GM12878 (cell line): ENCODE measurements at regions not wholly inside any gene's neighbourhood (a gene's known extent, or its start where the extent isn't known, plus 50 kb on each side); places are given as distances from the start of the nearest gene placed in this dataset.

Experiments
- ATAC-seq: fragments of 200-7000 bp; cut with Tn5 transposase; 3 replicates; pipeline ENCODE4 v1.9.1; 2020; ENCODE audit warnings: mild to moderate bottlenecking, moderate library complexity
- BruUV-seq: library from RNA; stranded (reverse); fragments of 400-500 nt; replicated peaks from 2 replicates; lab custom pipeline; 2021; lab: Mats Ljungman, UMichigan
- CTCF ChIA-PET: fragments of 300-600 bp; sonication (Branson Sonifier 250); formaldehyde crosslinking; extraction: SDS; loops from one replicate; lab custom pipeline; 2021; ENCODE audit warnings: inconsistent platforms; lab: Yijun Ruan, JAX
- POLR2A ChIA-PET: fragments of 350-600 bp; formaldehyde crosslinking; extraction: SDS; loops from one replicate; lab custom pipeline; 2021; ENCODE audit warnings: inconsistent platforms; lab: Charles Lee
- RAD21 ChIA-PET: fragments of 300-600 bp; sonication (Branson Sonifier 250); formaldehyde crosslinking; loops from one replicate; lab custom pipeline; 2023; ENCODE audit warnings: antibody characterized with exemption; ENCODE audit not compliant: unreplicated experiment; lab: Charles Lee
- SMC1A ChIA-PET: fragments of 300-600 bp; sonication (Branson Sonifier 250); formaldehyde crosslinking; loops from one replicate; lab custom pipeline; 2023; ENCODE audit not compliant: unreplicated experiment, uncharacterized antibody; lab: Charles Lee
- DNase-seq: peaks from one replicate; pipeline ENCODE4 v3.0.0-alpha.2; 2011; ENCODE audit warnings: low read depth, low spot score
- FAIRE-seq: peaks from 3 replicates; lab custom pipeline; 2011; peaks lifted over from hg19 to GRCh38; lab: Jason Lieb, UNC
- H2AFZ ChIP-seq: 2 replicates; pipeline ENCODE4 v1.6.0; 2011; ENCODE audit warnings: low read depth, low read length, control low read depth; ENCODE audit not compliant: control insufficient read depth
- H3K27ac ChIP-seq: 2 replicates; pipeline ENCODE4 v1.5.1; 2011; ENCODE audit warnings: control low read depth; ENCODE audit not compliant: control insufficient read depth, insufficient read depth
- H3K27me3 ChIP-seq, 2 experiments: replicated peaks in 1 of 2; 2 replicates each; pipeline versions ENCODE4 v1.6.0 to v1.6.1; 2011; ENCODE audit warnings: low read length in 1 of 2; ENCODE audit not compliant: control insufficient read depth in 2 of 2, insufficient read depth in 2 of 2
- H3K36me3 ChIP-seq, 2 experiments: 2 replicates each; pipeline ENCODE4 v1.5.1; 2011; ENCODE audit warnings: low read length in 1 of 2; ENCODE audit not compliant: control insufficient read depth in 2 of 2, insufficient read depth in 2 of 2
- H3K4me1 ChIP-seq: 2 replicates; pipeline ENCODE4 v1.6.1; 2011; ENCODE audit warnings: mild to moderate bottlenecking, low read length, moderate library complexity, mixed read lengths; ENCODE audit not compliant: control insufficient read depth, insufficient read depth
- H3K4me2 ChIP-seq: 2 replicates; pipeline ENCODE4 v1.6.0; 2011; ENCODE audit warnings: control low read depth; ENCODE audit not compliant: control insufficient read depth, insufficient read depth
- H3K4me3 ChIP-seq: fragments of 200-600 bp; sonication (generic); 2 replicates; pipeline ENCODE4 v1.5.1; 2016
- H3K79me2 ChIP-seq: 2 replicates; pipeline ENCODE4 v1.6.0; 2011; ENCODE audit warnings: low read length; ENCODE audit not compliant: control insufficient read depth, insufficient read depth
- H3K9ac ChIP-seq: 2 replicates; pipeline ENCODE4 v1.8.0; 2011; ENCODE audit warnings: low read length, control low read depth, mixed read lengths; ENCODE audit not compliant: control insufficient read depth, insufficient read depth
- H3K9me3 ChIP-seq: replicated peaks from 3 replicates; pipeline ENCODE4 v1.5.1; 2011; ENCODE audit warnings: mild to moderate bottlenecking, low read length; ENCODE audit not compliant: control insufficient read depth, insufficient read depth
- H4K20me1 ChIP-seq: 2 replicates; pipeline ENCODE4 v1.6.0; 2011; ENCODE audit not compliant: control insufficient read depth, insufficient read depth
- BMI1 ChIP-seq: fragments of 450-650 bp; IDR thresholded peaks from 2 replicates; pipeline ENCODE4 v1.6.1; 2016; ENCODE audit warnings: mild to moderate bottlenecking, moderate library complexity, borderline replicate concordance
- CHD1 ChIP-seq: IDR thresholded peaks from 2 replicates; pipeline ENCODE4 v1.6.1; 2012; ENCODE audit warnings: low read depth, low read length, improper control_type of control experiment
- EED ChIP-seq: sonication (generic); IDR thresholded peaks from 2 replicates; pipeline ENCODE4 v1.6.1; 2016; ENCODE audit warnings: antibody characterized with exemption, low read depth
- HDGF ChIP-seq: fragments of 450-650 bp; IDR thresholded peaks from 2 replicates; pipeline ENCODE4 v1.6.1; 2016; ENCODE audit warnings: antibody characterized with exemption
- IRF4 ChIP-seq: IDR thresholded peaks from 2 replicates; pipeline ENCODE4 v1.6.1; 2011; ENCODE audit warnings: low read depth, low read length
- MYC ChIP-seq: IDR thresholded peaks from 2 replicates; pipeline ENCODE4 v1.6.1; 2011; ENCODE audit warnings: mild to moderate bottlenecking, low read length, moderate library complexity, inconsistent platforms; ENCODE audit not compliant: insufficient read depth, insufficient replicate concordance, insufficient read length, severe bottlenecking
- RCOR1 ChIP-seq: conservative IDR thresholded peaks from 2 replicates; pipeline ENCODE4 v1.6.1; 2012; ENCODE audit warnings: low read depth, low read length, improper control_type of control experiment
- SIX5 ChIP-seq: IDR thresholded peaks from 2 replicates; pipeline ENCODE4 v1.6.1; 2011; ENCODE audit warnings: mild to moderate bottlenecking, low read depth, low read length, moderate library complexity; ENCODE audit not compliant: severe bottlenecking
- SREBF1 ChIP-seq: IDR thresholded peaks from 2 replicates; pipeline ENCODE4 v1.6.1; 2012; ENCODE audit warnings: mild to moderate bottlenecking, low read length
- YY1 ChIP-seq: IDR thresholded peaks from 2 replicates; pipeline ENCODE4 v1.6.1; 2011; ENCODE audit warnings: low read depth, mild to moderate bottlenecking, low read length
- ZNF217 ChIP-seq: fragments of 450-650 bp; IDR thresholded peaks from 2 replicates; pipeline ENCODE4 v1.6.1; 2017; ENCODE audit warnings: antibody characterized with exemption, mild to moderate bottlenecking
- WGBS: methylation state at CpG from one replicate; pipeline ENCODE4 v1.1.6; 2016; ENCODE audit warnings: low lambda C conversion rate; ENCODE audit not compliant: insufficient replicate concordance, insufficient coverage; ENCODE audit errors: missing lambda C conversion rate; 5-methylcytosine and 5-hydroxymethylcytosine counted together
- in situ Hi-C: fragments of 300-500 bp; cut with MboI; formaldehyde crosslinking; loops from 9 replicates; pipeline ENCODE4 v1.14.3; 2018; ENCODE audit warnings: mixed read lengths
- intact Hi-C: fragments of 100-400 bp; cut with micrococcal nuclease; formaldehyde crosslinking; loops from one replicate; pipeline ENCODE4 v1.14.2; 2022; ENCODE audit not compliant: unreplicated experiment
- TF ChIP-seq, protein P1 (sequence below): fragments of 150-350 bp; IDR thresholded peaks from 2 replicates; pipeline ENCODE4 v1.6.1; 2016; ENCODE audit warnings: low read depth, low read length
- TF ChIP-seq, protein P2 (sequence below): fragments of 450-650 bp; IDR thresholded peaks from 2 replicates; pipeline ENCODE4 v1.6.1; 2017; ENCODE audit warnings: antibody characterized with exemption, mild to moderate bottlenecking, moderate library complexity
- TF ChIP-seq, protein P3 (sequence below): IDR thresholded peaks from 2 replicates; pipeline ENCODE4 v1.6.1; 2012; ENCODE audit warnings: improper control_type of control experiment, low read depth, low read length; ENCODE audit not compliant: insufficient replicate concordance

DNA sequence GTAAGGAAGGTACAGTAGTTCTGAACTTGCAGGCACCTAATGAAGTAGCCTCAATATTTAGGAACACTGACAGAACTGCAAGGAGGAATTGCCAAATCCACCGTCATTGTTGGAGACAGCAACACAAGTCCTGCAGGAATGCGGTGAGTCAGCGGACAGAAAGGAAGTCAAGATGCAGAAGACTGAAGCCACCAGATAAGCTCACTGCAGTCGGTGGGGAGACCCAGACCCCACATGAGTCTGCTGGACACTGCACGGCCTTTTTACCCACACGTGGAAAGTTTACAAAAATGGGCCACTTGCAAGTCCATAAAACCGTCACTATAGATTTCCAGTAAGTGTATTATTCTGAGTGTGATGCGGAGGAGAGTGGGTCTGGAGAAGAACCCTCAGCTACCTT lies 1471.6 kb downstream of the TBC1D22A start:
- Histone ChIP-seq H3K9ac (no peak overlapping the region), H3K4me2 (no peak overlapping the region), H3K36me3 (no peaks in the 10 kb centered on the region), H3K27me3 (no peaks in the 10 kb centered on the region), H3K27ac (no peak overlapping the region), H3K79me2 (no peaks in the 10 kb centered on the region), H3K4me1 (no peaks in the 10 kb centered on the region), H4K20me1 (no peaks in the 10 kb centered on the region), H3K9me3 (no peaks in the 10 kb centered on the region; the same call in 2 of the 3 replicates), H2AFZ (no peak overlapping the region), H3K4me3 (no peak overlapping the region)
- no TSS peak for BruUV-seq
- FAIRE-seq (no peak), ATAC-seq (no peak), DNase-seq (no peak)
- SMC1A ChIA-PET, result no interaction called here
- RAD21 ChIA-PET, result no interaction called here
- POLR2A ChIA-PET, result no interaction called here
- intact Hi-C loops (no loop called here), in situ Hi-C loops (no loop called here)
- TF ChIP-seq CHD1 (no peak), YY1 (no peak), HDGF (no peak), IRF4 (no peak), SREBF1 (no peak), RCOR1 (no peak), BMI1 (no peak), SIX5 (no peak), EED (no peak), ZNF217 (no peak), MYC (no peak)
- TF ChIP-seq, protein P1, sequence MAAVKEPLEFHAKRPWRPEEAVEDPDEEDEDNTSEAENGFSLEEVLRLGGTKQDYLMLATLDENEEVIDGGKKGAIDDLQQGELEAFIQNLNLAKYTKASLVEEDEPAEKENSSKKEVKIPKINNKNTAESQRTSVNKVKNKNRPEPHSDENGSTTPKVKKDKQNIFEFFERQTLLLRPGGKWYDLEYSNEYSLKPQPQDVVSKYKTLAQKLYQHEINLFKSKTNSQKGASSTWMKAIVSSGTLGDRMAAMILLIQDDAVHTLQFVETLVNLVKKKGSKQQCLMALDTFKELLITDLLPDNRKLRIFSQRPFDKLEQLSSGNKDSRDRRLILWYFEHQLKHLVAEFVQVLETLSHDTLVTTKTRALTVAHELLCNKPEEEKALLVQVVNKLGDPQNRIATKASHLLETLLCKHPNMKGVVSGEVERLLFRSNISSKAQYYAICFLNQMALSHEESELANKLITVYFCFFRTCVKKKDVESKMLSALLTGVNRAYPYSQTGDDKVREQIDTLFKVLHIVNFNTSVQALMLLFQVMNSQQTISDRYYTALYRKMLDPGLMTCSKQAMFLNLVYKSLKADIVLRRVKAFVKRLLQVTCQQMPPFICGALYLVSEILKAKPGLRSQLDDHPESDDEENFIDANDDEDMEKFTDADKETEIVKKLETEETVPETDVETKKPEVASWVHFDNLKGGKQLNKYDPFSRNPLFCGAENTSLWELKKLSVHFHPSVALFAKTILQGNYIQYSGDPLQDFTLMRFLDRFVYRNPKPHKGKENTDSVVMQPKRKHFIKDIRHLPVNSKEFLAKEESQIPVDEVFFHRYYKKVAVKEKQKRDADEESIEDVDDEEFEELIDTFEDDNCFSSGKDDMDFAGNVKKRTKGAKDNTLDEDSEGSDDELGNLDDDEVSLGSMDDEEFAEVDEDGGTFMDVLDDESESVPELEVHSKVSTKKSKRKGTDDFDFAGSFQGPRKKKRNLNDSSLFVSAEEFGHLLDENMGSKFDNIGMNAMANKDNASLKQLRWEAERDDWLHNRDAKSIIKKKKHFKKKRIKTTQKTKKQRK, result no peak
- TF ChIP-seq, protein P2, sequence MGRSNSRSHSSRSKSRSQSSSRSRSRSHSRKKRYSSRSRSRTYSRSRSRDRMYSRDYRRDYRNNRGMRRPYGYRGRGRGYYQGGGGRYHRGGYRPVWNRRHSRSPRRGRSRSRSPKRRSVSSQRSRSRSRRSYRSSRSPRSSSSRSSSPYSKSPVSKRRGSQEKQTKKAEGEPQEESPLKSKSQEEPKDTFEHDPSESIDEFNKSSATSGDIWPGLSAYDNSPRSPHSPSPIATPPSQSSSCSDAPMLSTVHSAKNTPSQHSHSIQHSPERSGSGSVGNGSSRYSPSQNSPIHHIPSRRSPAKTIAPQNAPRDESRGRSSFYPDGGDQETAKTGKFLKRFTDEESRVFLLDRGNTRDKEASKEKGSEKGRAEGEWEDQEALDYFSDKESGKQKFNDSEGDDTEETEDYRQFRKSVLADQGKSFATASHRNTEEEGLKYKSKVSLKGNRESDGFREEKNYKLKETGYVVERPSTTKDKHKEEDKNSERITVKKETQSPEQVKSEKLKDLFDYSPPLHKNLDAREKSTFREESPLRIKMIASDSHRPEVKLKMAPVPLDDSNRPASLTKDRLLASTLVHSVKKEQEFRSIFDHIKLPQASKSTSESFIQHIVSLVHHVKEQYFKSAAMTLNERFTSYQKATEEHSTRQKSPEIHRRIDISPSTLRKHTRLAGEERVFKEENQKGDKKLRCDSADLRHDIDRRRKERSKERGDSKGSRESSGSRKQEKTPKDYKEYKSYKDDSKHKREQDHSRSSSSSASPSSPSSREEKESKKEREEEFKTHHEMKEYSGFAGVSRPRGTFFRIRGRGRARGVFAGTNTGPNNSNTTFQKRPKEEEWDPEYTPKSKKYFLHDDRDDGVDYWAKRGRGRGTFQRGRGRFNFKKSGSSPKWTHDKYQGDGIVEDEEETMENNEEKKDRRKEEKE, result no peak
- TF ChIP-seq, protein P3, sequence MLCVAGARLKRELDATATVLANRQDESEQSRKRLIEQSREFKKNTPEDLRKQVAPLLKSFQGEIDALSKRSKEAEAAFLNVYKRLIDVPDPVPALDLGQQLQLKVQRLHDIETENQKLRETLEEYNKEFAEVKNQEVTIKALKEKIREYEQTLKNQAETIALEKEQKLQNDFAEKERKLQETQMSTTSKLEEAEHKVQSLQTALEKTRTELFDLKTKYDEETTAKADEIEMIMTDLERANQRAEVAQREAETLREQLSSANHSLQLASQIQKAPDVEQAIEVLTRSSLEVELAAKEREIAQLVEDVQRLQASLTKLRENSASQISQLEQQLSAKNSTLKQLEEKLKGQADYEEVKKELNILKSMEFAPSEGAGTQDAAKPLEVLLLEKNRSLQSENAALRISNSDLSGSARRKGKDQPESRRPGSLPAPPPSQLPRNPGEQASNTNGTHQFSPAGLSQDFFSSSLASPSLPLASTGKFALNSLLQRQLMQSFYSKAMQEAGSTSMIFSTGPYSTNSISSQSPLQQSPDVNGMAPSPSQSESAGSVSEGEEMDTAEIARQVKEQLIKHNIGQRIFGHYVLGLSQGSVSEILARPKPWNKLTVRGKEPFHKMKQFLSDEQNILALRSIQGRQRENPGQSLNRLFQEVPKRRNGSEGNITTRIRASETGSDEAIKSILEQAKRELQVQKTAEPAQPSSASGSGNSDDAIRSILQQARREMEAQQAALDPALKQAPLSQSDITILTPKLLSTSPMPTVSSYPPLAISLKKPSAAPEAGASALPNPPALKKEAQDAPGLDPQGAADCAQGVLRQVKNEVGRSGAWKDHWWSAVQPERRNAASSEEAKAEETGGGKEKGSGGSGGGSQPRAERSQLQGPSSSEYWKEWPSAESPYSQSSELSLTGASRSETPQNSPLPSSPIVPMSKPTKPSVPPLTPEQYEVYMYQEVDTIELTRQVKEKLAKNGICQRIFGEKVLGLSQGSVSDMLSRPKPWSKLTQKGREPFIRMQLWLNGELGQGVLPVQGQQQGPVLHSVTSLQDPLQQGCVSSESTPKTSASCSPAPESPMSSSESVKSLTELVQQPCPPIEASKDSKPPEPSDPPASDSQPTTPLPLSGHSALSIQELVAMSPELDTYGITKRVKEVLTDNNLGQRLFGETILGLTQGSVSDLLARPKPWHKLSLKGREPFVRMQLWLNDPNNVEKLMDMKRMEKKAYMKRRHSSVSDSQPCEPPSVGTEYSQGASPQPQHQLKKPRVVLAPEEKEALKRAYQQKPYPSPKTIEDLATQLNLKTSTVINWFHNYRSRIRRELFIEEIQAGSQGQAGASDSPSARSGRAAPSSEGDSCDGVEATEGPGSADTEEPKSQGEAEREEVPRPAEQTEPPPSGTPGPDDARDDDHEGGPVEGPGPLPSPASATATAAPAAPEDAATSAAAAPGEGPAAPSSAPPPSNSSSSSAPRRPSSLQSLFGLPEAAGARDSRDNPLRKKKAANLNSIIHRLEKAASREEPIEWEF, result no peak
- WGBS, result 61% methylated on average over 8 of the region's 8 CpGs
- CTCF ChIA-PET, result no interaction called here
